Gastrocnemius medialis (tissue), 4 donors: ENCODE measurements at regions not wholly inside any gene's neighbourhood (a gene's known extent, or its start where the extent isn't known, plus 50 kb on each side); places are given as distances from the start of the nearest gene placed in this dataset.

Experiments used
- ATAC-seq, 2 donors: fragments of 150-250 bp; one replicate each; pipeline ENCODE4 v1.9.1; 2016
- DNase-seq, 2 donors: peaks; one replicate each; pipeline ENCODE4 v3.0.0-alpha.2; 2019
- H3K27ac ChIP-seq, 4 donors: fragments of 200-600 bp; sonication (generic); 1 replicate in 1 of 4; 2 replicates in 3 of 4; pipeline ENCODE4 v1.5.1; 2016 to 2018; ENCODE audit warnings: mild to moderate bottlenecking in 2 of 4, moderate library complexity in 1 of 4
- H3K27me3 ChIP-seq, 3 donors: fragments of 200-600 bp; sonication (generic) in 2 of 3; 1 replicate in 1 of 3; 2 replicates in 2 of 3; pipeline versions ENCODE4 v1.5.1 to v1.6.0; 2016 to 2019; ENCODE audit warnings: mild to moderate bottlenecking in 1 of 3, moderate library complexity in 1 of 3
- H3K36me3 ChIP-seq, 2 donors: fragments of 200-600 bp; sonication (generic) in 1 of 2; one replicate each; pipeline ENCODE4 v1.5.1; 2017 to 2018
- H3K4me1 ChIP-seq, 2 donors: fragments of 200-600 bp; sonication (generic) in 1 of 2; one replicate each; pipeline ENCODE4 v1.5.1; 2016 to 2017; ENCODE audit warnings: mild to moderate bottlenecking in 2 of 2
- H3K4me3 ChIP-seq, 4 donors: fragments of 200-600 bp; sonication (generic) in 3 of 4; 1 replicate in 1 of 4; 2 replicates in 3 of 4; pipeline ENCODE4 v1.5.1; 2016 to 2019; ENCODE audit warnings: mild to moderate bottlenecking in 2 of 4
- H3K9me3 ChIP-seq, 3 donors: fragments of 200-600 bp; sonication (generic) in 2 of 3; 1 replicate in 1 of 3; 2 replicates in 2 of 3; pipeline ENCODE4 v1.5.1; 2016 to 2019
- CTCF ChIP-seq, 5 experiments: fragments of 450-650 bp in 3 of 5; fragments of 200-600 bp in 2 of 5; sonication (generic) in 2 of 5; IDR thresholded peaks in 4 of 5; conservative IDR thresholded peaks in 1 of 5; 1 replicate in 4 of 5; 2 replicates in 1 of 5; pipeline ENCODE4 v1.5.1; 2016 to 2019; ENCODE audit warnings: antibody characterized with exemption in 5 of 5, mild to moderate bottlenecking in 3 of 5, moderate library complexity in 3 of 5
- POLR2A ChIP-seq, 2 donors: fragments of 450-650 bp; IDR thresholded peaks; one replicate each; pipeline ENCODE4 v1.6.1; 2017; ENCODE audit warnings: antibody characterized with exemption in 2 of 2, mild to moderate bottlenecking in 2 of 2, moderate library complexity in 2 of 2
- in situ Hi-C, 4 donors: fragments of 200-750 bp; cut with MboI; loops; one replicate each; pipeline versions ENCODE4 v1.15.0 to v1.8.0; 2017; ENCODE audit warnings: low sequenced_read_pairs in 4 of 4
- intact Hi-C: fragments of 100-400 bp; cut with DNase I; formaldehyde crosslinking; loops from one replicate; pipeline ENCODE4 v1.15.1; 2023; ENCODE audit warnings: low total_unique reads

GRCh38 chr5:74430631-74431289 lies 209.8 kb downstream of the ENC1 start:
- Histone ChIP-seq H3K27me3 (no peaks in the 10 kb centered on the region), H3K36me3 (no peaks in the 10 kb centered on the region), H3K9me3 (no peaks in the 10 kb centered on the region), H3K27ac (no peak overlapping the region), H3K4me1 (peaks cover 0 to 9% of the 10 kb centered on the region in 2 donors), H3K4me3 (no peak overlapping the region)
- in situ Hi-C loops (no loop called here), intact Hi-C loops (no loop called here)
- DNase-seq = no peak
- TF ChIP-seq POLR2A (IDR thresholded peaks at IDR 0.05) (no peak), CTCF (IDR thresholded peaks at IDR 0.05 in 4 of 5, conservative IDR thresholded peaks at IDR 0.05 in 1 of 5) (no peak)
- no peak for ATAC-seq

- in situ Hi-C loops (no loop called here), intact Hi-C loops (loop anchor here (5.0 kb wide), 1 partner anchor 33 kb away; no protein-coding TSS in a partner anchor)
Observed at GRCh38 chr5:74429495-74429894, 211.0 kb downstream of the ENC1 start.

GRCh38 chr5:74428876-74429275 lies 211.7 kb downstream of the ENC1 start:
- H3K4me1 ChIP-seq = peaks cover 0 to 10% of the 10 kb centered on the region in 2 donors
- H3K36me3 ChIP-seq = no peaks in the 10 kb centered on the region
- intact Hi-C loops = loop anchor here (5.0 kb wide), 1 partner anchor 33 kb away; no protein-coding TSS in a partner anchor
- no peaks in the 10 kb centered on the region for H3K27me3 ChIP-seq
- H3K4me3 ChIP-seq = no peak overlapping the region
- no peak overlapping the region for H3K27ac ChIP-seq
- DNase-seq (no peak), ATAC-seq (no peak)
- in situ Hi-C loops = no loop called here
- H3K9me3 ChIP-seq = no peaks in the 10 kb centered on the region
- no peak for TF ChIP-seq CTCF (IDR thresholded peaks at IDR 0.05 in 4 of 5, conservative IDR thresholded peaks at IDR 0.05 in 1 of 5)
- TF ChIP-seq POLR2A (IDR thresholded peaks at IDR 0.05) = no peak

More at GRCh38 chr5:74429495-74429894, 211.0 kb downstream of the ENC1 start:
- DNase-seq (no peak), ATAC-seq (no peak)
- peaks cover 0 to 12% of the 10 kb centered on the region in 2 donors for H3K4me1 ChIP-seq
- H3K36me3 ChIP-seq = no peaks in the 10 kb centered on the region
- H3K4me3 ChIP-seq = no peak overlapping the region
- H3K9me3 ChIP-seq = no peaks in the 10 kb centered on the region
- H3K27me3 ChIP-seq = no peaks in the 10 kb centered on the region
- TF ChIP-seq POLR2A (IDR thresholded peaks at IDR 0.05) (no peak), CTCF (IDR thresholded peaks at IDR 0.05 in 4 of 5, conservative IDR thresholded peaks at IDR 0.05 in 1 of 5) (no peak)
- no peak overlapping the region for H3K27ac ChIP-seq

- in situ Hi-C loops (no loop called here), intact Hi-C loops (loop anchor here (5.0 kb wide), 1 partner anchor 34 kb away; no protein-coding TSS in a partner anchor)
- Histone ChIP-seq H3K27ac (no peak overlapping the region), H3K4me3 (no peak overlapping the region), H3K4me1 (peaks cover 0 to 8% of the 10 kb centered on the region in 2 donors), H3K36me3 (no peaks in the 10 kb centered on the region), H3K9me3 (no peaks in the 10 kb centered on the region), H3K27me3 (no peaks in the 10 kb centered on the region)
- no peak for ATAC-seq
- no peak for DNase-seq
- TF ChIP-seq POLR2A (IDR thresholded peaks at IDR 0.05) (no peak), CTCF (IDR thresholded peaks at IDR 0.05 in 4 of 5, conservative IDR thresholded peaks at IDR 0.05 in 1 of 5) (no peak)
Observed at GRCh38 chr5:74428275-74428674, 212.3 kb downstream of the ENC1 start.
